Body of pancreas (tissue), 4 donors: ENCODE measurements at regions not wholly inside any gene's neighbourhood (a gene's known extent, or its start where the extent isn't known, plus 50 kb on each side); places are given as distances from the start of the nearest gene placed in this dataset.

Experiments used
- POLR2A ChIP-seq, 3 donors: fragments of 450-650 bp; IDR thresholded peaks; one replicate each; pipeline ENCODE4 v1.6.1; 2016; ENCODE audit warnings: antibody characterized with exemption in 3 of 3, mild to moderate bottlenecking in 2 of 3
- TF ChIP-seq, protein P1 (sequence below), 7 experiments: fragments of 450-650 bp in 4 of 7; fragments of 200-600 bp in 3 of 7; sonication (generic) in 3 of 7; IDR thresholded peaks; one replicate each; pipeline ENCODE4 v1.5.1; 2016 to 2019; ENCODE audit warnings: antibody characterized with exemption in 7 of 7

DNA sequence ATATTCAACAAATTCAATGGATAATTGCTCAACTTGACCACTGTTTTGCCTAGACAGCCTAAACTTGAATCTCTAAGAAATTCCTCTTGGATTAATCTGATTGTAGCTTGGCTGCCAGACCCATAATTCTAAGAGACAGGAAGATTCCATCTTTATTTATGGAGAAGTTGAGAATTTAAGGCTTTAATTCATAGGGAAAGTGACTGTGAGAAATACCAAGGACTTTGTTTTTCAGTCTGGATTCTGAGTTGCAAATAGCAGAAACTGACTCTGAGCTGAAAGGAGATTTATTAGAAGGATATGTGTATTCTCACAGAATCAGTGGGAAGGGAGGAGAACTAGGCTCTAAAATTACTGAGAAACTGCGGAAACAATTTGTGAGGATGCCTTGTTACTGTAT lies 195.7 kb downstream of the OXSM start:
- TF ChIP-seq POLR2A (IDR thresholded peaks at IDR 0.05), result no peak
- TF ChIP-seq, protein P1, sequence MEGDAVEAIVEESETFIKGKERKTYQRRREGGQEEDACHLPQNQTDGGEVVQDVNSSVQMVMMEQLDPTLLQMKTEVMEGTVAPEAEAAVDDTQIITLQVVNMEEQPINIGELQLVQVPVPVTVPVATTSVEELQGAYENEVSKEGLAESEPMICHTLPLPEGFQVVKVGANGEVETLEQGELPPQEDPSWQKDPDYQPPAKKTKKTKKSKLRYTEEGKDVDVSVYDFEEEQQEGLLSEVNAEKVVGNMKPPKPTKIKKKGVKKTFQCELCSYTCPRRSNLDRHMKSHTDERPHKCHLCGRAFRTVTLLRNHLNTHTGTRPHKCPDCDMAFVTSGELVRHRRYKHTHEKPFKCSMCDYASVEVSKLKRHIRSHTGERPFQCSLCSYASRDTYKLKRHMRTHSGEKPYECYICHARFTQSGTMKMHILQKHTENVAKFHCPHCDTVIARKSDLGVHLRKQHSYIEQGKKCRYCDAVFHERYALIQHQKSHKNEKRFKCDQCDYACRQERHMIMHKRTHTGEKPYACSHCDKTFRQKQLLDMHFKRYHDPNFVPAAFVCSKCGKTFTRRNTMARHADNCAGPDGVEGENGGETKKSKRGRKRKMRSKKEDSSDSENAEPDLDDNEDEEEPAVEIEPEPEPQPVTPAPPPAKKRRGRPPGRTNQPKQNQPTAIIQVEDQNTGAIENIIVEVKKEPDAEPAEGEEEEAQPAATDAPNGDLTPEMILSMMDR (IDR thresholded peaks at IDR 0.05), result no peak
